SK-N-SH (cell line): ENCODE measurements at regions not wholly inside any gene's neighbourhood (a gene's known extent, or its start where the extent isn't known, plus 50 kb on each side); places are given as distances from the start of the nearest gene placed in this dataset.

Experiments used
- CTCF ChIA-PET: fragments of 300-600, 350-600 bp; formaldehyde crosslinking; extraction: SDS; loops from one replicate; lab custom pipeline; 2021; lab: Yijun Ruan, JAX
- POLR2A ChIA-PET: fragments of 350-600 bp; sonication (Branson Sonifier 250); formaldehyde crosslinking; extraction: SDS; loops from one replicate; lab custom pipeline; 2020; ENCODE audit warnings: antibody characterized with exemption, inconsistent platforms; lab: Yijun Ruan, JAX
- DNase-seq: peaks from one replicate; pipeline ENCODE4 v3.0.0; 2012
- H2AFZ ChIP-seq: fragments of 200-600 bp; sonication (generic); 2 replicates; pipeline ENCODE4 v1.8.1; 2016; ENCODE audit warnings: antibody characterized with exemption, mild to moderate bottlenecking, low read depth
- H3F3A ChIP-seq: fragments of 200-600 bp; sonication (generic); replicated peaks from 2 replicates; pipeline ENCODE3; 2016; ENCODE audit warnings: antibody characterized with exemption, mild to moderate bottlenecking; ENCODE audit not compliant: insufficient read depth
- H3K27ac ChIP-seq, 2 experiments: fragments of 200-500 bp in 1 of 2; fragments of 200-600 bp in 1 of 2; sonication (Bioruptor generic) in 1 of 2; sonication (generic), shearing (Covaris generic) in 1 of 2; 2 replicates each; pipeline versions ENCODE4 v1.5.1 to v1.6.1; 2014 to 2016; ENCODE audit warnings: low read depth in 2 of 2, inconsistent platforms in 1 of 2, low read length in 1 of 2, mild to moderate bottlenecking in 1 of 2, mixed read lengths in 1 of 2
- H3K27me3 ChIP-seq: fragments of 200-600 bp; sonication (generic), shearing (Covaris generic); 2 replicates; pipeline ENCODE4 v1.6.1; 2016; ENCODE audit warnings: mixed run types; ENCODE audit not compliant: insufficient read depth
- H3K36me3 ChIP-seq, 2 experiments: fragments of 200-500 bp in 1 of 2; fragments of 200-600 bp in 1 of 2; sonication (Bioruptor generic) in 1 of 2; sonication (generic) in 1 of 2; replicated peaks in 1 of 2; 2 replicates each; pipeline versions ENCODE3 to v1.5.1; 2014 to 2016; ENCODE audit warnings: low read length in 1 of 2, mild to moderate bottlenecking in 1 of 2; ENCODE audit not compliant: insufficient read depth in 2 of 2, control insufficient read depth in 1 of 2
- H3K4me1 ChIP-seq, 2 experiments: fragments of 200-500 bp in 1 of 2; fragments of 200-600 bp in 1 of 2; sonication (Bioruptor generic) in 1 of 2; sonication (generic), shearing (Covaris generic) in 1 of 2; 2 replicates each; pipeline versions ENCODE4 v1.5.1 to v1.6.1; 2014 to 2016; ENCODE audit warnings: low read depth in 1 of 2, low read length in 1 of 2, mixed run types in 1 of 2; ENCODE audit not compliant: insufficient read depth in 2 of 2, control insufficient read depth in 1 of 2
- H3K4me2 ChIP-seq: fragments of 200-600 bp; sonication (generic), shearing (Covaris generic); 2 replicates; pipeline ENCODE4 v1.6.1; 2017; ENCODE audit warnings: mixed run types
- H3K4me3 ChIP-seq, 2 experiments: fragments of 200-500 bp in 1 of 2; fragments of 200-600 bp in 1 of 2; sonication (Bioruptor generic) in 1 of 2; sonication (generic), shearing (Covaris generic) in 1 of 2; 2 replicates each; pipeline versions ENCODE4 v1.5.1 to v1.8.1; 2014 to 2016; ENCODE audit warnings: low read depth in 2 of 2, inconsistent platforms in 1 of 2, low read length in 1 of 2, mild to moderate bottlenecking in 1 of 2, mixed read lengths in 1 of 2, moderate library complexity in 1 of 2
- H3K79me2 ChIP-seq: fragments of 200-600 bp; sonication (generic); 2 replicates; pipeline ENCODE4 v1.8.1; 2017; ENCODE audit warnings: mild to moderate bottlenecking; ENCODE audit not compliant: insufficient read depth
- H3K9ac ChIP-seq: fragments of 200-600 bp; sonication (generic); 2 replicates; pipeline ENCODE4 v1.6.1; 2017; ENCODE audit warnings: mixed run types
- H3K9me2 ChIP-seq: fragments of 200-600 bp; sonication (generic); 2 replicates; pipeline ENCODE4 v1.6.1; 2017; ENCODE audit warnings: mixed run types
- H3K9me3 ChIP-seq: fragments of 200-600 bp; sonication (generic); 2 replicates; pipeline ENCODE4 v1.6.1; 2017; ENCODE audit warnings: mixed run types, mild to moderate bottlenecking, moderate library complexity
- H4K20me1 ChIP-seq: fragments of 200-600 bp; sonication (generic); 2 replicates; pipeline ENCODE4 v1.6.1; 2017; ENCODE audit warnings: mild to moderate bottlenecking, mixed run types; ENCODE audit not compliant: insufficient read depth
- CHD2 ChIP-seq: fragments of 150-350 bp; IDR thresholded peaks from 2 replicates; pipeline ENCODE4 v1.6.1; 2018; ENCODE audit warnings: low read length; ENCODE audit not compliant: partially characterized antibody
- EP300 ChIP-seq, 2 experiments: IDR thresholded peaks; 2 replicates each; pipeline versions ENCODE4 v1.4.0 to v1.6.1; 2012; ENCODE audit warnings: borderline replicate concordance in 1 of 2, low read depth in 1 of 2, low read length in 1 of 2
- EZH2phosphoT487 ChIP-seq: fragments of 200-600 bp; sonication (generic); IDR thresholded peaks from 2 replicates; pipeline ENCODE4 v1.6.1; 2017; ENCODE audit warnings: low read depth, mixed run types, mild to moderate bottlenecking, antibody characterized with exemption, moderate library complexity, borderline replicate concordance
- FOSL2 ChIP-seq: IDR thresholded peaks from 2 replicates; pipeline ENCODE4 v1.4.0; 2012; ENCODE audit warnings: low read depth, mild to moderate bottlenecking, moderate library complexity, borderline replicate concordance
- FOXJ3 ChIP-seq: sonication (generic); formaldehyde crosslinking; IDR thresholded peaks from 2 replicates; pipeline ENCODE4 v1.5.1; 2020; ENCODE audit warnings: mild to moderate bottlenecking, missing genetic modification reagents
- FOXM1 ChIP-seq: IDR thresholded peaks from 2 replicates; pipeline ENCODE4 v1.4.0; 2012; ENCODE audit warnings: low read depth, mild to moderate bottlenecking
- GATA2 ChIP-seq: sonication (generic); formaldehyde crosslinking; IDR thresholded peaks from 2 replicates; pipeline ENCODE4 v1.5.0; 2020; ENCODE audit warnings: mild to moderate bottlenecking, missing genetic modification reagents
- MAX ChIP-seq: IDR thresholded peaks from 2 replicates; pipeline ENCODE4 v1.4.0; 2012; ENCODE audit warnings: low read depth
- MXI1 ChIP-seq: IDR thresholded peaks from 2 replicates; pipeline ENCODE4 v1.6.1; 2012; ENCODE audit warnings: mild to moderate bottlenecking, low read depth, low read length, improper control_type of control experiment
- NFIC ChIP-seq: IDR thresholded peaks from 2 replicates; pipeline ENCODE4 v1.4.0; 2012; ENCODE audit warnings: borderline replicate concordance
- NRF1 ChIP-seq: IDR thresholded peaks from 2 replicates; pipeline ENCODE4 v1.6.1; 2012; ENCODE audit warnings: low read depth, mild to moderate bottlenecking, low read length
- POLR2AphosphoS5 ChIP-seq: IDR thresholded peaks from 2 replicates; pipeline ENCODE4 v1.6.1; 2012; ENCODE audit warnings: low read depth, low read length
- RAD21 ChIP-seq: IDR thresholded peaks from 2 replicates; pipeline ENCODE4 v1.6.1; 2012; ENCODE audit warnings: mild to moderate bottlenecking, low read length
- RCOR1 ChIP-seq: fragments of 150-350 bp; IDR thresholded peaks from 2 replicates; pipeline ENCODE4 v1.6.1; 2017; ENCODE audit warnings: antibody characterized with exemption, low read length
- REST ChIP-seq: IDR thresholded peaks from 2 replicates; pipeline ENCODE4 v1.6.1; 2012; ENCODE audit warnings: mild to moderate bottlenecking, low read depth, low read length, moderate library complexity
- RFX5 ChIP-seq: IDR thresholded peaks from 2 replicates; pipeline ENCODE4 v1.6.1; 2012; ENCODE audit warnings: mild to moderate bottlenecking, improper control_type of control experiment, low read length
- RXRA ChIP-seq: IDR thresholded peaks from 2 replicates; pipeline ENCODE4 v1.4.0; 2012; ENCODE audit warnings: low read depth, mild to moderate bottlenecking, borderline replicate concordance
- SMC3 ChIP-seq: IDR thresholded peaks from 2 replicates; pipeline ENCODE4 v1.6.1; 2012; ENCODE audit warnings: low read depth, low read length, improper control_type of control experiment
- TAF1 ChIP-seq: IDR thresholded peaks from 2 replicates; pipeline ENCODE4 v1.6.1; 2012; ENCODE audit warnings: low read depth, mild to moderate bottlenecking, low read length, moderate library complexity, borderline replicate concordance
- TCF12 ChIP-seq: IDR thresholded peaks from 2 replicates; pipeline ENCODE4 v1.4.0; 2012
- TEAD4 ChIP-seq: IDR thresholded peaks from 2 replicates; pipeline ENCODE4 v1.4.0; 2012; ENCODE audit warnings: mild to moderate bottlenecking, borderline replicate concordance; ENCODE audit not compliant: insufficient read depth
- USF1 ChIP-seq: IDR thresholded peaks from 2 replicates; pipeline ENCODE4 v1.4.0; 2012; ENCODE audit warnings: low read depth, borderline replicate concordance
- YY1 ChIP-seq: IDR thresholded peaks from 2 replicates; pipeline ENCODE4 v1.4.0; 2012; ENCODE audit warnings: low read depth, mild to moderate bottlenecking
- WGBS: methylation state at CpG from one replicate; pipeline ENCODE4 v1.1.6; 2017; ENCODE audit warnings: low lambda C conversion rate; 5-methylcytosine and 5-hydroxymethylcytosine counted together

- TF ChIP-seq CHD2 = no peak
- no peak for TF ChIP-seq YY1
- no peak for TF ChIP-seq FOSL2
- no peak for TF ChIP-seq RFX5
- no peak for TF ChIP-seq FOXM1
- TF ChIP-seq POLR2AphosphoS5 = no peak
- TF ChIP-seq GATA2 (CRISPR knock-in tag) = no peak
- TF ChIP-seq TEAD4 = no peak
- TF ChIP-seq EP300 (IDR thresholded peaks at IDR 0.05; ENCODE audit: borderline replicate concordance in 1 of 2, low read depth in 1 of 2, low read length in 1 of 2) = no peak
- no peak for TF ChIP-seq SMC3
Measured at GRCh38 chr3:78253860-78254259, 1214.0 kb downstream of the ROBO2 start (continued).

- Histone ChIP-seq H3K9ac (no peak overlapping the region), H2AFZ (peak overlapping the region; percentile 72), H3K9me3 (no peaks in the 10 kb centered on the region), H3K4me3 (no peak overlapping the region), H3K9me2 (no peaks in the 10 kb centered on the region), H3K27me3 (no peaks in the 10 kb centered on the region), H3K27ac (peak overlapping the region; percentile 0 to 67; a peak in 2 of 4 replicates), H4K20me1 (no peaks in the 10 kb centered on the region), H3K4me2 (no peak overlapping the region), H3K4me1 (no peaks in the 10 kb centered on the region; a peak in 1 of 4 replicates), H3K79me2 (no peaks in the 10 kb centered on the region), H3K36me3 (no peaks in the 10 kb centered on the region), H3F3A (no peaks in the 10 kb centered on the region)
- peak; percentile 40 for DNase-seq
- WGBS = 0% methylated on average over 1 of the region's 1 CpG
- ChIA-PET POLR2A (no interaction called here), CTCF (interaction anchor here (1.0 kb wide), 1 partner anchor 20 kb away, joined by 3 read pairs; no protein-coding TSS in a partner anchor)
- TF ChIP-seq TAF1 (no peak), RAD21 (peak; percentile 8; the same call in 1 of the 2 replicates), MAX (no peak), EZH2phosphoT487 (no peak), TEAD4 (no peak), RCOR1 (no peak), FOXJ3 (peak; percentile 81), TCF12 (peak; percentile 82), RXRA (no peak), EP300 (IDR thresholded peaks at IDR 0.05; ENCODE audit: borderline replicate concordance in 1 of 2, low read depth in 1 of 2, low read length in 1 of 2) (peak in 1 of 2 experiments; percentile 66; a peak in 1 of 4 replicates)
Measured at GRCh38 chr3:78255403-78255802, 1215.5 kb downstream of the ROBO2 start.

GRCh38 chr3:78256123-78256522 lies 1216.2 kb downstream of the ROBO2 start:
- TF ChIP-seq FOXJ3 = no peak
- TF ChIP-seq MXI1 = no peak
- no peak for TF ChIP-seq NFIC
- TF ChIP-seq TCF12 = no peak
- TF ChIP-seq REST = no peak
- TF ChIP-seq NRF1 = no peak
- TF ChIP-seq USF1 = no peak
- TF ChIP-seq EP300 (IDR thresholded peaks at IDR 0.05; ENCODE audit: borderline replicate concordance in 1 of 2, low read depth in 1 of 2, low read length in 1 of 2) = no peak
- no peak for TF ChIP-seq MAX
- no peak for TF ChIP-seq TAF1
- no peak for TF ChIP-seq RXRA
- TF ChIP-seq, all 33 proteins: peak for 0
- H3F3A ChIP-seq = no peaks in the 10 kb centered on the region
- H2AFZ ChIP-seq = peak overlapping the region; percentile 78
- no peaks in the 10 kb centered on the region for H4K20me1 ChIP-seq
- H3K36me3 ChIP-seq = no peaks in the 10 kb centered on the region
- H3K9ac ChIP-seq = no peak overlapping the region
- H3K4me2 ChIP-seq = no peak overlapping the region
- H3K27me3 ChIP-seq = no peaks in the 10 kb centered on the region
- no peak overlapping the region for H3K4me3 ChIP-seq
- H3K4me1 ChIP-seq = no peaks in the 10 kb centered on the region; a peak in 1 of 4 replicates
- POLR2A ChIA-PET = no interaction called here
- H3K9me3 ChIP-seq = no peaks in the 10 kb centered on the region
- DNase-seq = no peak
- no peaks in the 10 kb centered on the region for H3K79me2 ChIP-seq
- no peaks in the 10 kb centered on the region for H3K9me2 ChIP-seq
- 0 out of 4 replicates have a peak overlapping the region, but pooled peaks of 1 of the 2 experiments have one; percentile 0 for H3K27ac ChIP-seq
- CTCF ChIA-PET = interaction anchor here (0.6 to 1.0 kb wide), 2 partner anchors 19 to 46 kb away, joined by 3 read pairs; no protein-coding TSS in a partner anchor
- 4% methylated on average over 1 of the region's 1 CpG for WGBS
